ENCODE measurements at regions not wholly inside any gene's neighbourhood (a gene's known extent, or its start where the extent isn't known, plus 50 kb on each side); places are given as distances from the start of the nearest gene placed in this dataset.

- Histone ChIP-seq H3F3A (ENCODE audit: control insufficient read depth, insufficient read depth) (no peaks in the 10 kb centered on the region), H3K79me2 (ENCODE audit: control insufficient read depth, low read length) (no peaks in the 10 kb centered on the region), H4K20me1 (ENCODE audit: control insufficient read depth, insufficient read depth, low read depth, low read length) (no peaks in the 10 kb centered on the region), H3K4me2 (ENCODE audit: low read length) (no peak overlapping the region), H3K27me3 (ENCODE audit: control insufficient read depth, low read length) (no peaks in the 10 kb centered on the region), H3K4me3 (ENCODE audit: low read length) (no peak overlapping the region), H3K9me3 (ENCODE audit: control insufficient read depth, insufficient read depth, low read length) (peaks cover 5% of the 10 kb centered on the region; the same call in 1 of the 2 replicates), H3K36me3 (ENCODE audit: control insufficient read depth, low read length) (no peaks in the 10 kb centered on the region), H3K9me2 (replicated peaks; ENCODE audit: control insufficient read depth, low read length) (no peaks in the 10 kb centered on the region), H3K27ac (ENCODE audit: low read depth, low read length) (no peak overlapping the region), H3K4me1 (ENCODE audit: control insufficient read depth, low read length) (peaks cover 5% of the 10 kb centered on the region; the same call in 1 of the 2 replicates)
- TF ChIP-seq EZH2phosphoT487 (IDR thresholded peaks at IDR 0.05; ENCODE audit: borderline replicate concordance, low read length) (no peak), CTCF (IDR thresholded peaks at IDR 0.05; ENCODE audit: low read depth, low read length, poor library complexity, severe bottlenecking) (no peak)
Measured at GRCh38 chr10:6362879-6363278, 160.1 kb downstream of the PFKFB3 start.

GRCh38 chr10:6363511-6363910 is 160.8 kb downstream of the PFKFB3 start:
- TF ChIP-seq EZH2phosphoT487 (IDR thresholded peaks at IDR 0.05; ENCODE audit: borderline replicate concordance, low read length) (no peak), CTCF (IDR thresholded peaks at IDR 0.05; ENCODE audit: low read depth, low read length, poor library complexity, severe bottlenecking) (no peak)
- Histone ChIP-seq H3K9me3 (ENCODE audit: control insufficient read depth, insufficient read depth, low read length) (no peaks in the 10 kb centered on the region), H4K20me1 (ENCODE audit: control insufficient read depth, insufficient read depth, low read depth, low read length) (no peaks in the 10 kb centered on the region), H3K4me1 (ENCODE audit: control insufficient read depth, low read length) (peaks cover 5% of the 10 kb centered on the region; the same call in 1 of the 2 replicates), H3K36me3 (ENCODE audit: control insufficient read depth, low read length) (no peaks in the 10 kb centered on the region), H3F3A (ENCODE audit: control insufficient read depth, insufficient read depth) (no peaks in the 10 kb centered on the region), H3K27ac (ENCODE audit: low read depth, low read length) (no peak overlapping the region), H3K4me2 (ENCODE audit: low read length) (no peak overlapping the region), H3K9me2 (replicated peaks; ENCODE audit: control insufficient read depth, low read length) (no peaks in the 10 kb centered on the region), H3K4me3 (ENCODE audit: low read length) (no peak overlapping the region), H3K27me3 (ENCODE audit: control insufficient read depth, low read length) (no peaks in the 10 kb centered on the region), H3K79me2 (ENCODE audit: control insufficient read depth, low read length) (no peaks in the 10 kb centered on the region)

GRCh38 chr10:6364283-6364682 is 161.6 kb downstream of the PFKFB3 start:
- Histone ChIP-seq H3F3A (ENCODE audit: control insufficient read depth, insufficient read depth) (no peaks in the 10 kb centered on the region), H3K36me3 (ENCODE audit: control insufficient read depth, low read length) (no peaks in the 10 kb centered on the region), H3K27me3 (ENCODE audit: control insufficient read depth, low read length) (no peaks in the 10 kb centered on the region), H3K4me1 (ENCODE audit: control insufficient read depth, low read length) (peaks cover 8% of the 10 kb centered on the region), H3K4me2 (ENCODE audit: low read length) (no peak overlapping the region), H3K79me2 (ENCODE audit: control insufficient read depth, low read length) (no peaks in the 10 kb centered on the region), H3K9me2 (replicated peaks; ENCODE audit: control insufficient read depth, low read length) (no peaks in the 10 kb centered on the region), H4K20me1 (ENCODE audit: control insufficient read depth, insufficient read depth, low read depth, low read length) (no peaks in the 10 kb centered on the region), H3K27ac (ENCODE audit: low read depth, low read length) (no peak overlapping the region), H3K9me3 (ENCODE audit: control insufficient read depth, insufficient read depth, low read length) (no peaks in the 10 kb centered on the region), H3K4me3 (ENCODE audit: low read length) (no peak overlapping the region)
- TF ChIP-seq CTCF (IDR thresholded peaks at IDR 0.05; ENCODE audit: low read depth, low read length, poor library complexity, severe bottlenecking), result no peak
- TF ChIP-seq EZH2phosphoT487 (IDR thresholded peaks at IDR 0.05; ENCODE audit: borderline replicate concordance, low read length), result no peak
